Trophoblast cell (in vitro differentiated cells and primary cell): ENCODE measurements at regions not wholly inside any gene's neighbourhood (a gene's known extent, or its start where the extent isn't known, plus 50 kb on each side); places are given as distances from the start of the nearest gene placed in this dataset.

Source experiments
- DNase-seq, 2 donors: peaks; one replicate each; pipeline ENCODE4 v3.0.0-alpha.2; 2016
- H2AFZ ChIP-seq: 2 replicates; pipeline ENCODE4 v1.6.1; 2013; ENCODE audit warnings: low read length, moderate library complexity, mild to moderate bottlenecking; ENCODE audit not compliant: insufficient read depth, poor library complexity
- H2AK5ac ChIP-seq: 2 replicates; pipeline ENCODE4 v1.6.1; 2013; ENCODE audit warnings: mild to moderate bottlenecking, low read length
- H2BK120ac ChIP-seq: 2 replicates; pipeline ENCODE4 v1.6.1; 2013; ENCODE audit warnings: low read length, mild to moderate bottlenecking, moderate library complexity; ENCODE audit not compliant: insufficient read depth, poor library complexity
- H2BK12ac ChIP-seq: 2 replicates; pipeline ENCODE4 v1.6.1; 2013; ENCODE audit warnings: mild to moderate bottlenecking, low read length, moderate library complexity
- H2BK5ac ChIP-seq: 2 replicates; pipeline ENCODE4 v1.6.1; 2013; ENCODE audit warnings: low read length, low read depth, moderate library complexity, mild to moderate bottlenecking; ENCODE audit not compliant: poor library complexity
- H3K14ac ChIP-seq: 2 replicates; pipeline ENCODE4 v1.6.1; 2013; ENCODE audit warnings: mild to moderate bottlenecking, low read length
- H3K18ac ChIP-seq: 2 replicates; pipeline ENCODE4 v1.6.1; 2013; ENCODE audit warnings: mild to moderate bottlenecking, low read length
- H3K23ac ChIP-seq: 2 replicates; pipeline ENCODE4 v1.6.1; 2013; ENCODE audit warnings: low read length
- H3K27ac ChIP-seq: 2 replicates; pipeline ENCODE4 v1.5.1; 2013; ENCODE audit warnings: low read depth, mild to moderate bottlenecking, inconsistent platforms, low read length, moderate library complexity
- H3K27me3 ChIP-seq: 2 replicates; pipeline ENCODE4 v1.6.1; 2013; ENCODE audit warnings: inconsistent platforms, mild to moderate bottlenecking, low read length, moderate library complexity; ENCODE audit not compliant: insufficient read depth
- H3K36me3 ChIP-seq, 2 experiments: 1 replicate in 1 of 2; 2 replicates in 1 of 2; pipeline ENCODE4 v1.6.1; 2013; ENCODE audit warnings: low read length in 2 of 2, mild to moderate bottlenecking in 2 of 2, moderate library complexity in 1 of 2; ENCODE audit not compliant: insufficient read depth in 2 of 2, control insufficient read depth in 1 of 2
- H3K4ac ChIP-seq: 2 replicates; pipeline ENCODE4 v1.6.1; 2013; ENCODE audit warnings: low read depth, mild to moderate bottlenecking, low read length, moderate library complexity
- H3K4me1 ChIP-seq, 2 experiments: 1 replicate in 1 of 2; 2 replicates in 1 of 2; pipeline ENCODE4 v1.6.1; 2013; ENCODE audit warnings: low read length in 2 of 2, mild to moderate bottlenecking in 2 of 2, moderate library complexity in 1 of 2; ENCODE audit not compliant: insufficient read depth in 2 of 2, control insufficient read depth in 1 of 2
- H3K4me2 ChIP-seq: 2 replicates; pipeline ENCODE4 v1.6.1; 2013; ENCODE audit warnings: inconsistent platforms, mild to moderate bottlenecking, low read length, moderate library complexity
- H3K4me3 ChIP-seq: 2 replicates; pipeline ENCODE4 v1.5.1; 2013; ENCODE audit warnings: mild to moderate bottlenecking, low read depth, low read length, inconsistent platforms
- H3K79me1 ChIP-seq: one replicate; pipeline ENCODE4 v1.6.1; 2013; ENCODE audit warnings: low read length
- H3K79me2 ChIP-seq: 2 replicates; pipeline ENCODE4 v1.6.1; 2013; ENCODE audit warnings: low read length, mild to moderate bottlenecking; ENCODE audit not compliant: control insufficient read depth, insufficient read depth, poor library complexity
- H3K9ac ChIP-seq: 2 replicates; pipeline ENCODE4 v1.6.1; 2013; ENCODE audit warnings: mild to moderate bottlenecking, low read length
- H3K9me3 ChIP-seq: 2 replicates; pipeline ENCODE4 v1.6.1; 2013; ENCODE audit warnings: low read depth, mild to moderate bottlenecking, control low read depth, inconsistent platforms, low read length; ENCODE audit not compliant: insufficient read depth
- H4K12ac ChIP-seq: 2 replicates; pipeline ENCODE4 v1.6.1; 2013; ENCODE audit warnings: low read depth, mild to moderate bottlenecking, low read length, moderate library complexity
- H4K8ac ChIP-seq: 2 replicates; pipeline ENCODE4 v1.6.1; 2013; ENCODE audit warnings: low read depth, mild to moderate bottlenecking, low read length, moderate library complexity
- H4K91ac ChIP-seq: one replicate; pipeline ENCODE4 v1.6.1; 2013; ENCODE audit warnings: low read depth, mild to moderate bottlenecking, low read length, moderate library complexity
- WGBS: extraction: QIAGEN DNeasy Blood & Tissue Kit; methylation state at CpG from one replicate; pipeline ENCODE4 v1.1.7; 2013; ENCODE audit warnings: missing lambda C conversion rate; ENCODE audit not compliant: insufficient read length, insufficient coverage; ENCODE audit errors: extremely low coverage; 5-methylcytosine and 5-hydroxymethylcytosine counted together

- no peaks in the 10 kb centered on the region for H3K36me3 ChIP-seq
- H3K18ac ChIP-seq = no peak overlapping the region
- no peak overlapping the region for H3K4me2 ChIP-seq
- H3K4me3 ChIP-seq = no peak overlapping the region
- H2AK5ac ChIP-seq = no peak overlapping the region
- no peak overlapping the region for H2BK5ac ChIP-seq
- H2BK120ac ChIP-seq = no peak overlapping the region
- no peak overlapping the region for H3K9ac ChIP-seq
- no CpG with 5 or more reads among the region's 12 CpGs for WGBS
- no peak for DNase-seq
- no peaks in the 10 kb centered on the region for H3K79me2 ChIP-seq
- H3K79me1 ChIP-seq = no peaks in the 10 kb centered on the region
- peaks cover 16% of the 10 kb centered on the region for H3K27me3 ChIP-seq
- no peak overlapping the region for H2BK12ac ChIP-seq
- H3K4ac ChIP-seq = no peak overlapping the region
- H2AFZ ChIP-seq = no peak overlapping the region
- peaks cover 3 to 5% of the 10 kb centered on the region in 2 experiments for H3K4me1 ChIP-seq
- no peak overlapping the region for H4K8ac ChIP-seq
- no peak overlapping the region for H4K12ac ChIP-seq
- no peak overlapping the region for H3K14ac ChIP-seq
- H3K9me3 ChIP-seq = peaks cover 13% of the 10 kb centered on the region
- H4K91ac ChIP-seq = no peak overlapping the region
- H3K27ac ChIP-seq = no peak overlapping the region
- no peak overlapping the region for H3K23ac ChIP-seq
These were observed 155.9 kb downstream of the FOXD2 start for GRCh38 chr1:47593598-47594285.

- no peak overlapping the region for H2BK120ac ChIP-seq
- no peak for DNase-seq
- H2AK5ac ChIP-seq = no peak overlapping the region
- no peak overlapping the region for H4K8ac ChIP-seq
- no peak overlapping the region for H3K18ac ChIP-seq
- H2BK12ac ChIP-seq = no peak overlapping the region
- no peak overlapping the region for H3K9ac ChIP-seq
- H3K4me3 ChIP-seq = no peak overlapping the region
- no CpG with 5 or more reads among the region's 4 CpGs for WGBS
- no peaks in the 10 kb centered on the region for H3K36me3 ChIP-seq
- H2BK5ac ChIP-seq = no peak overlapping the region
- H3K79me1 ChIP-seq = no peaks in the 10 kb centered on the region
- no peak overlapping the region for H4K91ac ChIP-seq
- no peak overlapping the region for H4K12ac ChIP-seq
- H2AFZ ChIP-seq = no peak overlapping the region
- H3K79me2 ChIP-seq = no peaks in the 10 kb centered on the region
- no peak overlapping the region for H3K4me2 ChIP-seq
- H3K4me1 ChIP-seq = peaks cover 3 to 5% of the 10 kb centered on the region in 2 experiments
- H3K4ac ChIP-seq = no peak overlapping the region
- H3K14ac ChIP-seq = no peak overlapping the region
- peaks cover 13% of the 10 kb centered on the region for H3K9me3 ChIP-seq
- no peak overlapping the region for H3K27ac ChIP-seq
- peak overlapping the region; percentile 80 for H3K23ac ChIP-seq
- H3K27me3 ChIP-seq = peaks cover 16% of the 10 kb centered on the region
These were observed 156.8 kb downstream of the FOXD2 start for GRCh38 chr1:47594627-47595026.

DNA sequence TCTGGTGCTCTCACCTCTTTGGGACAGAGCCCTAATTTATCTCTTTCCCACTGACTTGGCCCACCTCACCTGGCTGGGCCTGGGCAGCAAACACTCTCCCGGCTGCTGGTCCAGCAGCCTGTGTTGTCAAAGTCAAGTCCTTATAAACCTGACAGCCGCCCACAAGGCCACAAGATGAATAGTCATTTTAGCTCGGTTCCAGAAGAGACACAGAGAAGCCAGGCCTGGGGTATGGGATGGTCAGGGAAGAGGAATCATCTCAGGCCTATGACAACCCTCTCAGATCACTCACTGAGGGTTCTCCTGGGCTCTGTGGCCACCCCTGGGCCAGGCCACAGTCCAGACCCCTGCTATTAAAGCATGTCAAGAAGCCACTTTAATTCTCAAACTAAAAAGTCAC is 158.5 kb downstream of the FOXD2 start:
- H3K14ac ChIP-seq = no peak overlapping the region
- H3K23ac ChIP-seq = no peak overlapping the region
- H3K27ac ChIP-seq = no peak overlapping the region
- H3K4me1 ChIP-seq = peaks cover 3 to 5% of the 10 kb centered on the region in 2 experiments
- WGBS = no CpG with 5 or more reads among the region's 3 CpGs
- H3K9me3 ChIP-seq = peaks cover 11% of the 10 kb centered on the region
- peaks cover 16% of the 10 kb centered on the region for H3K27me3 ChIP-seq
- H3K4me3 ChIP-seq = no peak overlapping the region
- H2AK5ac ChIP-seq = no peak overlapping the region
- H2BK5ac ChIP-seq = no peak overlapping the region
- H4K91ac ChIP-seq = no peak overlapping the region
- H4K8ac ChIP-seq = no peak overlapping the region
- no peaks in the 10 kb centered on the region for H3K79me1 ChIP-seq
- no peak overlapping the region for H4K12ac ChIP-seq
- H3K9ac ChIP-seq = no peak overlapping the region
- H3K4me2 ChIP-seq = no peak overlapping the region
- H2AFZ ChIP-seq = no peak overlapping the region
- DNase-seq = no peak
- no peak overlapping the region for H2BK12ac ChIP-seq
- no peaks in the 10 kb centered on the region for H3K79me2 ChIP-seq
- no peak overlapping the region for H2BK120ac ChIP-seq
- no peak overlapping the region for H3K18ac ChIP-seq
- H3K4ac ChIP-seq = no peak overlapping the region
- no peaks in the 10 kb centered on the region for H3K36me3 ChIP-seq

DNA sequence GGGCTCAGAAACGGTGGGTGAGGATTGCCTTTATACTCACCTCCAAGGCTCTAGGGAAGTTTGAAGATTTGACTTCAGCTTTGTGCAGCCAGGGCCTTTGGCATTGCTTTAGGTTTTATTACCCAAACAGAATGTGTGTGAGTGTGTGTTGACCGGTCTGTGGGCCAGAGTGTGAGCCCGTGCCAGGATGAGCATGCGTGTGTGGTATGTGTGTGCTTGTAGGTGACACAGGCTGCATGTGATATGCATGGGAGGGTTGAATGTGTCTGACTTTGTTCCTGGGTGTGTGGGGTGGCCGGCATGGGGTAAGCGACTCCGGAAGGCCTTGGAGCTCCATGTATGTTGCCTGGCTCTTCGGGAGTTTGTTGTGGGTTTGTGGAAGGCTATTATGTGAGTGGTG is 160.5 kb downstream of the FOXD2 start:
- Histone ChIP-seq H3K27me3 (peaks cover 6% of the 10 kb centered on the region), H4K8ac (no peak overlapping the region), H3K9me3 (peaks cover 10% of the 10 kb centered on the region), H4K91ac (no peak overlapping the region), H2AFZ (no peak overlapping the region), H3K4me1 (no peaks in the 10 kb centered on the region), H3K18ac (no peak overlapping the region), H3K14ac (no peak overlapping the region), H3K4ac (no peak overlapping the region), H2BK5ac (no peak overlapping the region), H2BK12ac (no peak overlapping the region), H2AK5ac (no peak overlapping the region), H3K4me2 (no peak overlapping the region), H4K12ac (no peak overlapping the region), H3K36me3 (no peaks in the 10 kb centered on the region), H3K79me1 (no peaks in the 10 kb centered on the region), H2BK120ac (no peak overlapping the region), H3K9ac (no peak overlapping the region), H3K79me2 (no peaks in the 10 kb centered on the region), H3K4me3 (no peak overlapping the region), H3K27ac (no peak overlapping the region), H3K23ac (no peak overlapping the region)
- no CpG with 5 or more reads among the region's 8 CpGs for WGBS
- DNase-seq = no peak
